GM10248 (cell line): ENCODE measurements at regions not wholly inside any gene's neighbourhood (a gene's known extent, or its start where the extent isn't known, plus 50 kb on each side); places are given as distances from the start of the nearest gene placed in this dataset.

Experiments used
- CTCF ChIA-PET: fragments of 300-600 bp; sonication (Branson Sonifier 250); formaldehyde crosslinking; extraction: SDS; loops from one replicate; lab custom pipeline; 2021; ENCODE audit warnings: antibody characterized with exemption; lab: Yijun Ruan, JAX
- POLR2A ChIA-PET: fragments of 350-650 bp; sonication (Branson Sonifier 250); formaldehyde crosslinking; extraction: SDS; loops from one replicate; lab custom pipeline; 2020; ENCODE audit warnings: antibody characterized with exemption; lab: Yijun Ruan, JAX
- DNase-seq: peaks from one replicate; pipeline ENCODE4 v3.0.0; 2012; ENCODE audit errors: extremely low spot score
- CTCF ChIP-seq: IDR thresholded peaks from 2 replicates; pipeline ENCODE4 v1.5.1; 2012; ENCODE audit warnings: mild to moderate bottlenecking, low read depth; ENCODE audit errors: extremely low read depth, missing control alignments, control extremely low read depth

DNA sequence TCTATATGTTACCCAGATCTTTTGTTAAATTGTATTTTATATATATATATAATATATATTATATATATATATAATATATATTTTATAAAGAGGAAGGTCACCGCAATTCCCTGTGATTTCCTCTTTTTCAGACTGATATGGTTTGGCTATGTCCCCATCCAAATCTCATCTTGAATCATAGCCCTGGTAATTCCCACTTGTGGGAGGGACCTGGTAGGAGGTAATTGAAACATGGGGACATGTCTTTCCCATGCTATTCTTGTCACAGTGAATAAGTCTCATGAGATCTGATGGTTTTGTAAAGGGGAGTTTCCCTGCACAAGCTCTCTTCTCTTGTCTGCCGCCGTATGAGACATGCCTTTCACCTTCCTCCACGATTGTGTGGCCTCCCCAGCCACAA is 157.6 kb downstream of the RAB38 start:
- ChIA-PET CTCF (interaction anchor here (0.8 to 4.9 kb wide), 12 partner anchors 20 to 676 kb away, joined by 3 to 86 read pairs (median 4); no protein-coding TSS in a partner anchor), POLR2A (no interaction called here)
- no peak for DNase-seq
- TF ChIP-seq CTCF, result no peak

GRCh38 chr11:88016392-88017170 is 158.7 kb downstream of the RAB38 start:
- peak; percentile 24 for DNase-seq
- ChIA-PET POLR2A (no interaction called here), CTCF (interaction anchor here (0.7 to 4.9 kb wide), 40 partner anchors 11 to 870 kb away, joined by 3 to 86 read pairs (median 4); no protein-coding TSS in a partner anchor)
- TF ChIP-seq CTCF, result peak; percentile 72

DNA sequence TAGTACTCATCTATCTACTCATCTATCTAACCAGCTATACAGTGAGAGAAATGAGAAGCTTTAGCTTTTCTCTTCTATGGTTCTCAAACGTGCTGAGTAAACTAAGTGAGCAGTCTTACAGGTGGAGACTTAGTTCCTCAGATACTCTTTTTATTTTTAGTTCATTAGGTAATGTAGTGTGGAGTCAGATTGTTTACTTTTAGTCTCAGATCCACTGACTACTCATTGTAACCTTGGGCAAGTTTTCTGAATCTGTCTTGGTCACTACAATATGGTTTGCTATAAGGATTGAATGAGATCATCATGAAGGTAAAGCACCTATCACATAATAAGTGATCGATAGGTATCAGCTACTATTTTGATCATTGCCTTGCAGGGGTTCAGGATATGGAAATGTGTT is 160.1 kb downstream of the RAB38 start:
- no peak for DNase-seq
- ChIA-PET POLR2A (no interaction called here), CTCF (interaction anchor here (0.9 to 4.9 kb wide), 23 partner anchors 9 to 547 kb away, joined by 3 to 86 read pairs (median 5); no protein-coding TSS in a partner anchor)
- TF ChIP-seq CTCF, result no peak

- POLR2A ChIA-PET, result no interaction called here
- DNase-seq, result no peak
- CTCF ChIA-PET, result interaction anchor here (4.1 kb wide), 1 partner anchor 529 kb away, joined by 25 read pairs; no protein-coding TSS in a partner anchor
- no peak for TF ChIP-seq CTCF
Measured at GRCh38 chr11:88013508-88014065, 161.7 kb downstream of the RAB38 start.

- CTCF ChIA-PET, result interaction anchor here (0.8 to 4.1 kb wide), 3 partner anchors 39 to 540 kb away, joined by 6 to 25 read pairs (median 6); no protein-coding TSS in a partner anchor
- no peak for DNase-seq
- TF ChIP-seq CTCF, result no peak
- POLR2A ChIA-PET, result no interaction called here
Measured at GRCh38 chr11:88012456-88012855, 162.8 kb downstream of the RAB38 start.

DNA sequence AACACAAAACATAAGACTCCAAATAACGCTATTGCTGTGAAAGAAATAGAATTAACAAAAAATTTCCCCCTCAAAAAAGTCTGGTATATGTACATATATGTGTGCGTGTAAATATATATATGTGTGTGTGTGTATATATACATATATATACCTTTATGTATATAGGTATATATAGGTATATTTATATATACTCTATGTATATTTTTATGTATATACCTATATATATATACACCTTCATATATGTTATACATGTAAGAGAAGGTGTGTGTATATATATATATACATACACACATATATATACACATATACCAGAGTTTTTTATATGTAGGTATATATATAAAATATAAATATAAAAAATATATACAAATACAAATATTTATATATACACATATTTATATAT is 199.2 kb downstream of the RAB38 start:
- ChIA-PET POLR2A (no interaction called here), CTCF (interaction anchor here (1.0 kb wide), 1 partner anchor 9 kb away, joined by 3 read pairs; no protein-coding TSS in a partner anchor)
- no peak for DNase-seq
- no peak for TF ChIP-seq CTCF
